Activated CD4-positive, alpha-beta T cell treated with anti-CD3 and anti-CD28 coated beads, Interleukin-10, Interleukin-2, amounts not matched to agents 100 ng/mL and 50 ng/mL, durations not matched to agents 16 hours and 8 hours (primary cell): ENCODE measurements at regions not wholly inside any gene's neighbourhood (a gene's known extent, or its start where the extent isn't known, plus 50 kb on each side); places are given as distances from the start of the nearest gene placed in this dataset.
"Not testable (repeated sequence)": the region's sequence is repeated elsewhere in the genome, so short reads cannot be mapped to it uniquely, and the experiment has no call there.

Experiments
- DNase-seq: peaks from one replicate; pipeline ENCODE4 v3.0.0-alpha.2; 2020

GRCh38 chr5:33162057-33162456, 278.7 kb upstream of the TARS1 start:
- DNase-seq, result no peak

GRCh38 chr5:33166522-33166921, 274.2 kb upstream of the TARS1 start:
- no peak for DNase-seq

- DNase-seq, result no peak
Measured at GRCh38 chr5:33166948-33167347, 273.8 kb upstream of the TARS1 start.

GRCh38 chr5:33167541-33167940, 273.2 kb upstream of the TARS1 start:
- no peak for DNase-seq

- DNase-seq, result no peak
Measured at GRCh38 chr5:33170411-33170810, 270.4 kb upstream of the TARS1 start.

GRCh38 chr5:33174383-33174782, 266.4 kb upstream of the TARS1 start:
- DNase-seq, result no peak

GRCh38 chr5:33179301-33179700, 261.5 kb upstream of the TARS1 start:
- DNase-seq, result no peak

GRCh38 chr5:33180900-33181299, 259.9 kb upstream of the TARS1 start:
- DNase-seq, result no peak

GRCh38 chr5:33182986-33183385, 257.8 kb upstream of the TARS1 start:
- DNase-seq, result no peak

- DNase-seq, result no peak
Measured at GRCh38 chr5:33184367-33184766, 256.4 kb upstream of the TARS1 start.

- DNase-seq, result no peak
Measured at GRCh38 chr5:33188089-33188488, 252.7 kb upstream of the TARS1 start.

- no peak for DNase-seq
Measured at GRCh38 chr5:33194914-33195313, 245.9 kb upstream of the TARS1 start.

GRCh38 chr5:33195431-33196165, 245.2 kb upstream of the TARS1 start:
- DNase-seq, result no peak

GRCh38 chr5:33198836-33199235, 241.9 kb upstream of the TARS1 start:
- no peak for DNase-seq

- DNase-seq, result no peak
Measured at GRCh38 chr5:33203931-33204330, 236.8 kb upstream of the TARS1 start.

- DNase-seq, result no peak
Measured at GRCh38 chr5:33205079-33205478, 235.7 kb upstream of the TARS1 start.

GRCh38 chr5:33205727-33206410, 234.9 kb upstream of the TARS1 start:
- DNase-seq, result no peak

GRCh38 chr5:33206962-33207506, 233.7 kb upstream of the TARS1 start:
- no peak for DNase-seq

- DNase-seq, result no peak
Measured at GRCh38 chr5:33209252-33209651, 231.5 kb upstream of the TARS1 start.

- DNase-seq, result not testable (repeated sequence)
Measured at GRCh38 chr5:33210221-33210620, 230.5 kb upstream of the TARS1 start.

GRCh38 chr5:33210978-33211377, 229.8 kb upstream of the TARS1 start:
- no peak for DNase-seq

GRCh38 chr5:33212439-33212838, 228.3 kb upstream of the TARS1 start:
- no peak for DNase-seq

- no peak for DNase-seq
Measured at GRCh38 chr5:33212900-33213299, 227.9 kb upstream of the TARS1 start.

- DNase-seq, result no peak
Measured at GRCh38 chr5:33223563-33224284, 217.0 kb upstream of the TARS1 start.
